Astrocyte (in vitro differentiated cells and primary cell): ENCODE measurements at regions not wholly inside any gene's neighbourhood (a gene's known extent, or its start where the extent isn't known, plus 50 kb on each side); places are given as distances from the start of the nearest gene placed in this dataset.

ENCODE experiments used
- EZH2 ChIP-seq: IDR thresholded peaks from 2 replicates; pipeline ENCODE4 v1.6.1; 2012; ENCODE audit warnings: mild to moderate bottlenecking, low read length, inconsistent platforms; ENCODE audit not compliant: insufficient read depth
- TF ChIP-seq, protein P1 (sequence below): IDR thresholded peaks from 2 replicates; pipeline ENCODE4 v1.5.1; 2011; ENCODE audit warnings: low read depth, mild to moderate bottlenecking, inconsistent platforms, low read length, moderate library complexity; ENCODE audit not compliant: insufficient read depth

DNA sequence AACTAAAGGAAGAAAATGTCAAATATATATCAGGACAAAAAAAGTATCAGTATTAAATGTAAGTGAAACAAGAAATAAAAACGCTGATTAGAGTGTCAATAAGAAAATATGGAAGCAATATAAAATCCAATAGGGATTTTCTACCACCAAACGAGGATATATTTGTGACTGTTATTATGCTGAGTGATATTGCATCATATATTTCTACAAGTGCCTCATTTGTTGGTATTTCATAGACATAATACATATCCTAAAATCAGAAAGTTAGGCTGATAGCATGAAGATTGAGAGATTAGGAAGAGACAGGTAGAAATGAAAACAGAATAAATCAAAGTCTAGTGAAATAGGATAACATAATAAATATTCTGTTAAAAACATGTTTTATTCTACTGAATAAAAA, 429.2 kb upstream of the IRAK1BP1 start:
- TF ChIP-seq, protein P1, sequence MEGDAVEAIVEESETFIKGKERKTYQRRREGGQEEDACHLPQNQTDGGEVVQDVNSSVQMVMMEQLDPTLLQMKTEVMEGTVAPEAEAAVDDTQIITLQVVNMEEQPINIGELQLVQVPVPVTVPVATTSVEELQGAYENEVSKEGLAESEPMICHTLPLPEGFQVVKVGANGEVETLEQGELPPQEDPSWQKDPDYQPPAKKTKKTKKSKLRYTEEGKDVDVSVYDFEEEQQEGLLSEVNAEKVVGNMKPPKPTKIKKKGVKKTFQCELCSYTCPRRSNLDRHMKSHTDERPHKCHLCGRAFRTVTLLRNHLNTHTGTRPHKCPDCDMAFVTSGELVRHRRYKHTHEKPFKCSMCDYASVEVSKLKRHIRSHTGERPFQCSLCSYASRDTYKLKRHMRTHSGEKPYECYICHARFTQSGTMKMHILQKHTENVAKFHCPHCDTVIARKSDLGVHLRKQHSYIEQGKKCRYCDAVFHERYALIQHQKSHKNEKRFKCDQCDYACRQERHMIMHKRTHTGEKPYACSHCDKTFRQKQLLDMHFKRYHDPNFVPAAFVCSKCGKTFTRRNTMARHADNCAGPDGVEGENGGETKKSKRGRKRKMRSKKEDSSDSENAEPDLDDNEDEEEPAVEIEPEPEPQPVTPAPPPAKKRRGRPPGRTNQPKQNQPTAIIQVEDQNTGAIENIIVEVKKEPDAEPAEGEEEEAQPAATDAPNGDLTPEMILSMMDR = no peak
- TF ChIP-seq EZH2 = no peak
